HepG2 (cell line): ENCODE measurements at regions not wholly inside any gene's neighbourhood (a gene's known extent, or its start where the extent isn't known, plus 50 kb on each side); places are given as distances from the start of the nearest gene placed in this dataset.

Experiments used
- ATAC-seq: fragments of 200-7000 bp; cut with Tn5 transposase; 3 replicates; pipeline ENCODE4 v1.9.1; 2020; ENCODE audit warnings: mild to moderate bottlenecking, moderate library complexity
- BruUV-seq: library from RNA; stranded (reverse); fragments of 400-500 nt; replicated peaks from 2 replicates; lab custom pipeline; 2021; lab: Mats Ljungman, UMichigan
- CTCF ChIA-PET: fragments of 300-600 bp; formaldehyde crosslinking; extraction: SDS; loops from one replicate; lab custom pipeline; 2021; ENCODE audit warnings: low total read pairs, inconsistent platforms, low intra/inter-chr PET ratio; lab: Yijun Ruan, JAX
- POLR2A ChIA-PET: fragments of 350-600 bp; sonication (Branson Sonifier 250); formaldehyde crosslinking; loops from one replicate; lab custom pipeline; 2020; ENCODE audit warnings: antibody characterized with exemption, inconsistent platforms; lab: Yijun Ruan, JAX
- DNase-seq: peaks from one replicate; pipeline ENCODE4 v3.0.0-alpha.2; 2015; ENCODE audit warnings: low spot score
- FAIRE-seq: peaks from 3 replicates; lab custom pipeline; 2011; peaks lifted over from hg19 to GRCh38; lab: Jason Lieb, UNC
- H2AFZ ChIP-seq: one replicate; pipeline ENCODE4 v1.6.1; 2011; ENCODE audit warnings: low read length, inconsistent platforms
- H3K27ac ChIP-seq: fragments of 300-600 bp; 3 replicates; pipeline ENCODE4 v1.8.0; 2011; ENCODE audit warnings: mixed run types, mild to moderate bottlenecking, mixed read lengths, low read length, inconsistent platforms; ENCODE audit not compliant: insufficient read depth; ENCODE audit errors: extremely low read length
- H3K27me3 ChIP-seq, 2 experiments: fragments of 200-600 bp in 1 of 2; 2 replicates in 1 of 2; 3 replicates in 1 of 2; pipeline versions ENCODE4 v1.6.0 to v1.8.0; 2011; ENCODE audit warnings: low read length in 2 of 2, mild to moderate bottlenecking in 2 of 2, moderate library complexity in 2 of 2, inconsistent platforms in 1 of 2; ENCODE audit not compliant: insufficient read depth in 2 of 2, control insufficient read depth in 1 of 2
- H3K36me3 ChIP-seq, 2 experiments: fragments of 200-600 bp in 1 of 2; replicated peaks in 1 of 2; 2 replicates in 1 of 2; 3 replicates in 1 of 2; pipeline versions ENCODE4 v1.5.1 to v1.8.0; 2011; ENCODE audit warnings: low read length in 2 of 2, inconsistent platforms in 1 of 2; ENCODE audit not compliant: insufficient read depth in 2 of 2, control insufficient read depth in 1 of 2
- H3K4me1 ChIP-seq: 2 replicates; pipeline ENCODE4 v1.5.1; 2012; ENCODE audit warnings: low read length, inconsistent platforms; ENCODE audit not compliant: insufficient read depth
- H3K4me2 ChIP-seq: 2 replicates; pipeline ENCODE4 v1.6.0; 2011; ENCODE audit warnings: low read depth, low read length, inconsistent platforms
- H3K4me3 ChIP-seq, 3 experiments: fragments of 200-600 bp in 1 of 3; sonication (generic), shearing (Covaris generic) in 1 of 3; replicated peaks in 1 of 3; 2 replicates each; pipeline ENCODE4 v1.5.1; 2011 to 2016; ENCODE audit warnings: low read length in 3 of 3, inconsistent platforms in 2 of 3, low read depth in 2 of 3, mild to moderate bottlenecking in 2 of 3, control low read depth in 1 of 3, mixed read lengths in 1 of 3; ENCODE audit not compliant: insufficient read depth in 1 of 3
- H3K79me2 ChIP-seq: one replicate; pipeline ENCODE4 v1.6.1; 2011; ENCODE audit warnings: low read length, inconsistent platforms; ENCODE audit not compliant: insufficient read depth
- H3K9ac ChIP-seq: 2 replicates; pipeline ENCODE4 v1.6.0; 2011; ENCODE audit warnings: mild to moderate bottlenecking, low read depth, low read length, inconsistent platforms; ENCODE audit not compliant: insufficient read depth
- H3K9me3 ChIP-seq: 2 replicates; pipeline ENCODE4 v1.5.1; 2012; ENCODE audit warnings: mild to moderate bottlenecking, low read length
- H4K20me1 ChIP-seq: 2 replicates; pipeline ENCODE4 v1.6.0; 2011; ENCODE audit warnings: inconsistent platforms, mild to moderate bottlenecking, low read length, moderate library complexity; ENCODE audit not compliant: insufficient read depth
- CREB1 ChIP-seq, 2 experiments: fragments of 450-650 bp in 1 of 2; IDR thresholded peaks; 2 replicates each; pipeline ENCODE4 v1.6.1; 2016 to 2017; ENCODE audit warnings: control low read depth in 1 of 2, mild to moderate bottlenecking in 1 of 2, missing compliant biosample characterization in 1 of 2, missing genetic modification characterization in 1 of 2
- KLF9 ChIP-seq: IDR thresholded peaks from 2 replicates; pipeline ENCODE4 v1.6.1; 2016; ENCODE audit warnings: low read depth
- MED8 ChIP-seq: sonication (generic); formaldehyde crosslinking; IDR thresholded peaks from 2 replicates; pipeline ENCODE4 v1.8.1; 2023; ENCODE audit warnings: mild to moderate bottlenecking, missing genetic modification reagents; ENCODE audit not compliant: insufficient replicate concordance
- MXI1 ChIP-seq: IDR thresholded peaks from 3 replicates; pipeline ENCODE4 v1.6.1; 2012; ENCODE audit warnings: low read depth, low read length, inconsistent platforms, borderline replicate concordance
- PITX1 ChIP-seq: sonication (generic); formaldehyde crosslinking; IDR thresholded peaks from 2 replicates; pipeline ENCODE4 v1.5.1; 2020; ENCODE audit warnings: mild to moderate bottlenecking, missing genetic modification reagents
- RCOR2 ChIP-seq: IDR thresholded peaks from 2 replicates; pipeline ENCODE4 v1.6.1; 2016; ENCODE audit warnings: missing biosample characterization, missing genetic modification reagents
- RFX3 ChIP-seq: IDR thresholded peaks from 2 replicates; pipeline ENCODE4 v1.6.1; 2016; ENCODE audit warnings: missing biosample characterization, missing genetic modification reagents
- RXRB ChIP-seq: IDR thresholded peaks from 2 replicates; pipeline ENCODE4 v1.6.1; 2016; ENCODE audit warnings: borderline replicate concordance, missing genetic modification reagents, missing compliant biosample characterization
- TOE1 ChIP-seq: sonication (generic); formaldehyde crosslinking; IDR thresholded peaks from 2 replicates; pipeline ENCODE4 v1.4.0; 2020; ENCODE audit warnings: mild to moderate bottlenecking, missing genetic modification reagents
- ZNF10 ChIP-seq: sonication (generic); formaldehyde crosslinking; IDR thresholded peaks from 2 replicates; pipeline ENCODE4 v1.4.0; 2020; ENCODE audit warnings: mild to moderate bottlenecking, low read depth, missing genetic modification reagents, borderline replicate concordance
- ZNF205 ChIP-seq: IDR thresholded peaks from 2 replicates; pipeline ENCODE4 v1.6.1; 2018; ENCODE audit warnings: missing biosample characterization, missing genetic modification reagents
- ZNF225 ChIP-seq: sonication (generic); formaldehyde crosslinking; IDR thresholded peaks from 2 replicates; pipeline ENCODE4 v1.4.0; 2020; ENCODE audit warnings: mild to moderate bottlenecking, missing genetic modification reagents
- ZNF326 ChIP-seq: sonication (generic); formaldehyde crosslinking; IDR thresholded peaks from 2 replicates; pipeline ENCODE4 v1.4.0; 2020; ENCODE audit warnings: missing genetic modification reagents, borderline replicate concordance
- ZNF619 ChIP-seq: sonication (generic); formaldehyde crosslinking; IDR thresholded peaks from 2 replicates; pipeline ENCODE4 v1.4.0; 2020; ENCODE audit warnings: mild to moderate bottlenecking, missing genetic modification reagents
- in situ Hi-C: cut with HindIII; loops from 2 replicates; pipeline ENCODE4 v1.10.0; 2017; ENCODE audit warnings: low pct_unique_long_range_greater_than_20kb; ENCODE audit not compliant: extremely low pct_ligation_motif_present
- intact Hi-C: fragments of 100-400 bp; cut with micrococcal nuclease; formaldehyde crosslinking; loops from one replicate; pipeline ENCODE4 v1.10.0; 2022; ENCODE audit not compliant: unreplicated experiment
- TF ChIP-seq, protein P1 (sequence below), 2 experiments: sonication (generic) in 1 of 2; formaldehyde crosslinking in 1 of 2; IDR thresholded peaks; 2 replicates each; pipeline versions ENCODE4 v1.5.1 to v1.6.1; 2011 to 2020; ENCODE audit warnings: borderline replicate concordance in 1 of 2, low read depth in 1 of 2, low read length in 1 of 2, mild to moderate bottlenecking in 1 of 2, missing genetic modification reagents in 1 of 2, moderate library complexity in 1 of 2
- TF ChIP-seq, protein P2 (sequence below): sonication (generic); formaldehyde crosslinking; IDR thresholded peaks from 2 replicates; pipeline ENCODE4 v1.5.0; 2020; ENCODE audit warnings: mild to moderate bottlenecking, missing genetic modification reagents, borderline replicate concordance

DNA sequence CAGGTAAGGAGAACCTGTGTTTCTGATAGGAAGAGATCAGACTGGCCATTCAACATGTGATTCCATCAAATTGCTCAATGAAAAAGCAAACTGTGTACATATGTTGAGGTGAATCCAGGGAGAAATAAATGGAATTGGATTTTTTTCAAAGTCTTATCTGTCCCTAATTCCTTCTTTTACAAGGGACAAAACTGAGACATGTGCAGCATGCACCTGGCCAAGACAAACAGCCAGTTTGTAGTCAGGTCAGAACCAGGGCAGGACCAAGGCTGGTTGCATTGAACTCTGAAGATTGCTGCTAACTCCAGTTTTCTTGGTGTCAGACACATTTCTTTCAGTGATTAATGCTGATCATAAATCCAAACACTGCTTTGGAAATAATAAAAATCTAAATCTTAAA lies 69.6 kb upstream of the CCDC190 start:
- in situ Hi-C loops (no loop called here), intact Hi-C loops (no loop called here)
- POLR2A ChIA-PET, result no interaction called here
- Histone ChIP-seq H3K4me3 (no peak overlapping the region), H3K4me2 (no peak overlapping the region), H4K20me1 (no peaks in the 10 kb centered on the region), H3K27ac (no peak overlapping the region), H3K79me2 (no peaks in the 10 kb centered on the region), H2AFZ (no peak overlapping the region), H3K27me3 (peaks cover 0 to 5% of the 10 kb centered on the region in 2 experiments; a peak in 1 of 5 replicates), H3K4me1 (no peaks in the 10 kb centered on the region), H3K9me3 (no peaks in the 10 kb centered on the region), H3K9ac (no peak overlapping the region), H3K36me3 (no peaks in the 10 kb centered on the region)
- FAIRE-seq (no peak), ATAC-seq (no peak), DNase-seq (no peak)
- BruUV-seq, result no TSS peak
- CTCF ChIA-PET, result no interaction called here
- TF ChIP-seq, protein P1, sequence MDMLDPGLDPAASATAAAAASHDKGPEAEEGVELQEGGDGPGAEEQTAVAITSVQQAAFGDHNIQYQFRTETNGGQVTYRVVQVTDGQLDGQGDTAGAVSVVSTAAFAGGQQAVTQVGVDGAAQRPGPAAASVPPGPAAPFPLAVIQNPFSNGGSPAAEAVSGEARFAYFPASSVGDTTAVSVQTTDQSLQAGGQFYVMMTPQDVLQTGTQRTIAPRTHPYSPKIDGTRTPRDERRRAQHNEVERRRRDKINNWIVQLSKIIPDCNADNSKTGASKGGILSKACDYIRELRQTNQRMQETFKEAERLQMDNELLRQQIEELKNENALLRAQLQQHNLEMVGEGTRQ (IDR thresholded peaks at IDR 0.05; ENCODE audit: low read depth, low read length), result no peak
- TF ChIP-seq, protein P1 (CRISPR knock-in tag; IDR thresholded peaks at IDR 0.05; ENCODE audit: borderline replicate concordance), result no peak
- TF ChIP-seq MXI1, result no peak
- no peak for TF ChIP-seq ZNF10 (CRISPR knock-in tag)
- no peak for TF ChIP-seq PITX1 (CRISPR knock-in tag)
- TF ChIP-seq ZNF225 (CRISPR knock-in tag), result no peak
- no peak for TF ChIP-seq ZNF205 (CRISPR knock-in tag)
- TF ChIP-seq CREB1 (IDR thresholded peaks at IDR 0.05), result no peak
- no peak for TF ChIP-seq CREB1 (CRISPR knock-in tag; IDR thresholded peaks at IDR 0.05)
- no peak for TF ChIP-seq RXRB (CRISPR knock-in tag)
- TF ChIP-seq RCOR2 (CRISPR knock-in tag), result no peak
- TF ChIP-seq KLF9, result no peak
- TF ChIP-seq RFX3, result no peak
- no peak for TF ChIP-seq ZNF326
- no peak for TF ChIP-seq ZNF619
- TF ChIP-seq, protein P2, sequence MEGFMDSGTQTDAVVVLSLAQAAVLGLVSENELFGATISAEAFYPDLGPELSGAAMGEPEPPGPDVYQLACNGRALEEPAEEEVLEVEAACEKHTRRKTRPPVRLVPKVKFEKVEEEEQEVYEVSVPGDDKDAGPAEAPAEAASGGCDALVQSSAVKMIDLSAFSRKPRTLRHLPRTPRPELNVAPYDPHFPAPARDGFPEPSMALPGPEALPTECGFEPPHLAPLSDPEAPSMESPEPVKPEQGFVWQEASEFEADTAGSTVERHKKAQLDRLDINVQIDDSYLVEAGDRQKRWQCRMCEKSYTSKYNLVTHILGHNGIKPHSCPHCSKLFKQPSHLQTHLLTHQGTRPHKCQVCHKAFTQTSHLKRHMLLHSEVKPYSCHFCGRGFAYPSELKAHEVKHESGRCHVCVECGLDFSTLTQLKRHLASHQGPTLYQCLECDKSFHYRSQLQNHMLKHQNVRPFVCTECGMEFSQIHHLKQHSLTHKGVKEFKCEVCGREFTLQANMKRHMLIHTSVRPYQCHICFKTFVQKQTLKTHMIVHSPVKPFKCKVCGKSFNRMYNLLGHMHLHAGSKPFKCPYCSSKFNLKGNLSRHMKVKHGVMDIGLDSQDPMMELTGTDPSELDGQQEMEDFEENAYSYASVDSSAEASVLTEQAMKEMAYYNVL (CRISPR knock-in tag), result no peak
- TF ChIP-seq TOE1 (CRISPR knock-in tag), result no peak
- no peak for TF ChIP-seq MED8 (CRISPR knock-in tag)
